Testis (tissue), 2 donors: ENCODE measurements at regions not wholly inside any gene's neighbourhood (a gene's known extent, or its start where the extent isn't known, plus 50 kb on each side); places are given as distances from the start of the nearest gene placed in this dataset.

Experiments
- CTCF ChIP-seq, 3 experiments: fragments of 450-650 bp in 2 of 3; fragments of 200-600 bp in 1 of 3; sonication (generic) in 1 of 3; IDR thresholded peaks; one replicate each; pipeline ENCODE4 v1.5.1; 2016 to 2019; ENCODE audit warnings: antibody characterized with exemption in 3 of 3, mild to moderate bottlenecking in 2 of 3, moderate library complexity in 1 of 3
- POLR2A ChIP-seq: fragments of 450-650 bp; IDR thresholded peaks from one replicate; pipeline ENCODE4 v1.6.1; 2017; ENCODE audit warnings: antibody characterized with exemption, mild to moderate bottlenecking, moderate library complexity

- TF ChIP-seq CTCF (IDR thresholded peaks at IDR 0.05) (no peak), POLR2A (no peak)
Observed at GRCh38 chr1:60374537-60374936, 301.0 kb upstream of the C1orf87 start.
